ENCODE measurements at regions not wholly inside any gene's neighbourhood (a gene's known extent, or its start where the extent isn't known, plus 50 kb on each side); places are given as distances from the start of the nearest gene placed in this dataset.

DNA sequence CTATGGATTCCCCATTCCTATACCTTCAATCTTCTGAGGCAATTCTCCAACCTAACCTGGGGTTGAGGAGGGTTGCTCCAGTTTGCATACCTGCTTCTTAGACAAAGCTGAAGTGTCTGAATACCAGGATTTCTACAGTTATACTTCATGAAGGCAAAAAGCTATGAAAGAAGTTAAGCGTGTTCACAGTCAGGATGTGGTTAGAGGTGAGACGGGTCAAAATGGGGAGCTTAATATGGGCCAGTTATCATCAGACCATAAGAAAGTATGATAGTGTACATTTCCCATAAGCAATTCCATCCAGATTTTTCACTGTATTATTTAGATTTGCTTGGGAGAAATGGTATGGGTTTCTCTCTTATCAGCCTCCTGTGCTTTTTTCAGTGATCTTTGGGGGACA is 156.9 kb upstream of the FER start:
- no peaks in the 10 kb centered on the region for H3K9me3 ChIP-seq (ENCODE audit: control insufficient read depth in 1 of 2, insufficient read depth in 1 of 2, low read depth in 1 of 2, low read length in 2 of 2)
- H3K9me2 ChIP-seq (ENCODE audit: insufficient read depth) = no peaks in the 10 kb centered on the region
- CTCF ChIA-PET = no interaction called here

More for the DNA sequence above, 156.9 kb upstream of the FER start:
- DNase-seq (ENCODE audit: low read depth, low spot score) (no peak), ATAC-seq (no peak)
- RAD21 ChIA-PET (ENCODE audit: low non-redundant PET in 1 of 2, low total read pairs in 2 of 2, uncharacterized antibody in 2 of 2, unreplicated experiment in 2 of 2) = no interaction called here
- Histone ChIP-seq H3K9ac (ENCODE audit: low read length) (no peak overlapping the region), H3K36me3 (ENCODE audit: control insufficient read depth in 1 of 2, insufficient read depth in 2 of 2, low read length in 2 of 2) (no peaks in the 10 kb centered on the region), H3K79me2 (ENCODE audit: insufficient read depth, low read length) (no peaks in the 10 kb centered on the region), H3K27me3 (ENCODE audit: insufficient read depth, low read length) (no peaks in the 10 kb centered on the region), H3K4me2 (ENCODE audit: low read length) (no peak overlapping the region), H2AFZ (ENCODE audit: low read depth, low read length, poor library complexity, severe bottlenecking) (no peak overlapping the region), H4K20me1 (ENCODE audit: insufficient read depth) (no peaks in the 10 kb centered on the region), H3K4me3 (replicated peaks in 1 of 2; ENCODE audit: low read depth in 1 of 2, low read length in 2 of 2) (no peak overlapping the region), H3K27ac (ENCODE audit: low read depth, low read length) (no peak overlapping the region), H3K4me1 (ENCODE audit: control insufficient read depth in 1 of 2, insufficient read depth in 2 of 2, low read length in 2 of 2) (no peaks in the 10 kb centered on the region)
- intact Hi-C loops (cut with micrococcal nuclease) = no loop called here
- POLR2A ChIA-PET = no interaction called here
- no TSS peak for BruUV-seq (replicated peaks)
- TF ChIP-seq SP1 (IDR thresholded peaks at IDR 0.05; ENCODE audit: low read depth) (no peak), ATF3 (IDR thresholded peaks at IDR 0.05) (no peak), SIN3A (IDR thresholded peaks at IDR 0.05; ENCODE audit: low read depth) (no peak), EZH2 (IDR thresholded peaks at IDR 0.05) (no peak), POLR2A (IDR thresholded peaks at IDR 0.05; ENCODE audit: borderline replicate concordance, extremely low read depth, insufficient read depth, insufficient read length) (no peak), TCF7L2 (IDR thresholded peaks at IDR 0.05; ENCODE audit: borderline replicate concordance, extremely low read depth, insufficient read depth, insufficient read length) (no peak), YY1 (IDR thresholded peaks at IDR 0.05; ENCODE audit: extremely low read depth, insufficient replicate concordance, low read depth, low read length) (no peak), MAX (IDR thresholded peaks at IDR 0.05) (no peak), REST (IDR thresholded peaks at IDR 0.05; ENCODE audit: low read depth) (no peak), ZFX (IDR thresholded peaks at IDR 0.05) (no peak), ZBTB33 (IDR thresholded peaks at IDR 0.05; ENCODE audit: extremely low read depth, insufficient replicate concordance, low read length) (no peak), CTCF (IDR thresholded peaks at IDR 0.05 in 2 of 3, conservative IDR thresholded peaks at IDR 0.05 in 1 of 3; ENCODE audit: borderline replicate concordance in 1 of 3, insufficient read depth in 1 of 3, low read depth in 2 of 3, low read length in 2 of 3) (no peak), JUND (IDR thresholded peaks at IDR 0.05) (no peak), SRF (IDR thresholded peaks at IDR 0.05; ENCODE audit: low read depth) (no peak), CEBPB (IDR thresholded peaks at IDR 0.05; ENCODE audit: low read depth) (no peak), ZNF274 (IDR thresholded peaks at IDR 0.05; ENCODE audit: low read depth, low read length) (no peak), EGR1 (IDR thresholded peaks at IDR 0.05; ENCODE audit: low read depth) (no peak)
